K562 (cell line): ENCODE measurements at regions not wholly inside any gene's neighbourhood (a gene's known extent, or its start where the extent isn't known, plus 50 kb on each side); places are given as distances from the start of the nearest gene placed in this dataset.

Source experiments
- CHD1 ChIP-seq: fragments of 200-600 bp; sonication (generic); IDR thresholded peaks from one replicate; pipeline ENCODE4 v1.6.1; 2012; ENCODE audit warnings: mild to moderate bottlenecking, moderate library complexity, low read length, inconsistent platforms
- CREB3L1 ChIP-seq: fragments of 450-650 bp; IDR thresholded peaks from 2 replicates; pipeline ENCODE4 v1.6.1; 2014; ENCODE audit warnings: low read depth, mild to moderate bottlenecking, moderate library complexity, borderline replicate concordance
- L3MBTL2 ChIP-seq: fragments of 450-650 bp; IDR thresholded peaks from 2 replicates; pipeline ENCODE4 v1.6.1; 2016; ENCODE audit warnings: mild to moderate bottlenecking, moderate library complexity
- MCM5 ChIP-seq: fragments of 450-650 bp; IDR thresholded peaks from 2 replicates; pipeline ENCODE4 v1.6.1; 2016; ENCODE audit warnings: low read depth
- NR3C1 ChIP-seq: sonication (generic); formaldehyde crosslinking; IDR thresholded peaks from 2 replicates; pipeline ENCODE4 v1.8.1; 2022; ENCODE audit warnings: missing genetic modification reagents
- RHOXF2B ChIP-seq: fragments of 250-450 bp; sonication (Bioruptor Pico); conservative IDR thresholded peaks from 2 replicates; pipeline ENCODE4 v1.5.1; 2021
- SIN3B ChIP-seq: fragments of 450-650 bp; IDR thresholded peaks from 2 replicates; pipeline ENCODE4 v1.6.1; 2017; ENCODE audit warnings: low read depth, mild to moderate bottlenecking, moderate library complexity
- SMAD4 ChIP-seq: fragments of 250-450 bp; sonication (Bioruptor Pico); conservative IDR thresholded peaks from 2 replicates; pipeline ENCODE4 v1.8.0; 2021; ENCODE audit warnings: inconsistent platforms, mild to moderate bottlenecking, moderate library complexity
- SMARCA4 ChIP-seq: fragments of 450-650 bp; IDR thresholded peaks from 2 replicates; pipeline ENCODE4 v1.6.1; 2016
- ZBTB1 ChIP-seq: sonication (generic); formaldehyde crosslinking; IDR thresholded peaks from 2 replicates; pipeline ENCODE4 v1.8.1; 2023; ENCODE audit warnings: missing genetic modification reagents, low read depth, mild to moderate bottlenecking, borderline replicate concordance
- ZBTB33 ChIP-seq: sonication (generic); formaldehyde crosslinking; IDR thresholded peaks from 2 replicates; pipeline ENCODE4 v1.8.1; 2023; ENCODE audit warnings: mild to moderate bottlenecking, missing genetic modification reagents
- ZNF232 ChIP-seq: sonication (generic); formaldehyde crosslinking; IDR thresholded peaks from 2 replicates; pipeline ENCODE4 v1.8.0; 2022; ENCODE audit warnings: mild to moderate bottlenecking, missing genetic modification reagents
- ZNF512 ChIP-seq: IDR thresholded peaks from 2 replicates; pipeline ENCODE4 v1.6.1; 2016; ENCODE audit warnings: missing genetic modification characterization, missing compliant biosample characterization
- ZNF583 ChIP-seq: fragments of 250-450 bp; sonication (Bioruptor Pico); IDR thresholded peaks from 2 replicates; pipeline ENCODE4 v1.4.0; 2020
- ZNF589 ChIP-seq: fragments of 200-800 bp; sonication (Bioruptor generic); IDR thresholded peaks from 2 replicates; pipeline ENCODE4 v1.6.1; 2016; ENCODE audit warnings: low read depth, missing genetic modification characterization, missing compliant biosample characterization
- ZNF609 ChIP-seq: sonication (generic); formaldehyde crosslinking; IDR thresholded peaks from 2 replicates; pipeline ENCODE4 v1.8.1; 2023; ENCODE audit warnings: missing genetic modification reagents, mild to moderate bottlenecking, borderline replicate concordance
- TF ChIP-seq, protein P1 (sequence below): fragments of 450-650 bp; IDR thresholded peaks from 2 replicates; pipeline ENCODE4 v1.6.1; 2016; ENCODE audit warnings: borderline replicate concordance

- no peak for TF ChIP-seq ZBTB33 (CRISPR knock-in tag)
- peak; percentile 45 for TF ChIP-seq L3MBTL2
- TF ChIP-seq ZNF232, result no peak
- TF ChIP-seq ZNF583 (CRISPR knock-in tag), result no peak
- TF ChIP-seq RHOXF2B (CRISPR knock-in tag), result no peak
- no peak for TF ChIP-seq ZNF512 (tag)
- TF ChIP-seq MCM5, result no peak
- no peak for TF ChIP-seq SMAD4 (CRISPR knock-in tag)
- TF ChIP-seq SIN3B, result no peak
- TF ChIP-seq ZNF589 (CRISPR knock-in tag), result no peak
- no peak for TF ChIP-seq ZBTB1 (CRISPR knock-in tag)
- peak; percentile 61 for TF ChIP-seq SMARCA4
- TF ChIP-seq NR3C1 (CRISPR knock-in tag), result no peak
- no peak for TF ChIP-seq CHD1
- TF ChIP-seq CREB3L1, result no peak
- TF ChIP-seq, protein P1, sequence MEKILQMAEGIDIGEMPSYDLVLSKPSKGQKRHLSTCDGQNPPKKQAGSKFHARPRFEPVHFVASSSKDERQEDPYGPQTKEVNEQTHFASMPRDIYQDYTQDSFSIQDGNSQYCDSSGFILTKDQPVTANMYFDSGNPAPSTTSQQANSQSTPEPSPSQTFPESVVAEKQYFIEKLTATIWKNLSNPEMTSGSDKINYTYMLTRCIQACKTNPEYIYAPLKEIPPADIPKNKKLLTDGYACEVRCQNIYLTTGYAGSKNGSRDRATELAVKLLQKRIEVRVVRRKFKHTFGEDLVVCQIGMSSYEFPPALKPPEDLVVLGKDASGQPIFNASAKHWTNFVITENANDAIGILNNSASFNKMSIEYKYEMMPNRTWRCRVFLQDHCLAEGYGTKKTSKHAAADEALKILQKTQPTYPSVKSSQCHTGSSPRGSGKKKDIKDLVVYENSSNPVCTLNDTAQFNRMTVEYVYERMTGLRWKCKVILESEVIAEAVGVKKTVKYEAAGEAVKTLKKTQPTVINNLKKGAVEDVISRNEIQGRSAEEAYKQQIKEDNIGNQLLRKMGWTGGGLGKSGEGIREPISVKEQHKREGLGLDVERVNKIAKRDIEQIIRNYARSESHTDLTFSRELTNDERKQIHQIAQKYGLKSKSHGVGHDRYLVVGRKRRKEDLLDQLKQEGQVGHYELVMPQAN, result no peak
- TF ChIP-seq ZNF609 (CRISPR knock-in tag), result no peak
Measured at GRCh38 chr15:39455471-39455991, 125.3 kb upstream of the THBS1 start (continued).
